Thymus (tissue), 11 donors: ENCODE measurements at regions not wholly inside any gene's neighbourhood (a gene's known extent, or its start where the extent isn't known, plus 50 kb on each side); places are given as distances from the start of the nearest gene placed in this dataset.

Experiments used
- DNase-seq, 9 donors: peaks; one replicate each; pipeline ENCODE4 v3.0.0-alpha.2; 2013; ENCODE audit warnings: low spot score in 9 of 9, low read depth in 6 of 9, missing footprints in 1 of 9
- H3K27ac ChIP-seq, 2 donors: one replicate each; pipeline ENCODE4 v1.5.1; 2013; ENCODE audit warnings: control low read depth in 1 of 2, low read depth in 1 of 2, low read length in 1 of 2, mild to moderate bottlenecking in 1 of 2, moderate library complexity in 1 of 2
- H3K27me3 ChIP-seq, 2 donors: one replicate each; pipeline ENCODE4 v1.5.1; 2013; ENCODE audit warnings: low read length in 1 of 2; ENCODE audit not compliant: control insufficient read depth in 2 of 2, insufficient read depth in 1 of 2
- H3K36me3 ChIP-seq, 2 donors: one replicate each; pipeline ENCODE4 v1.5.1; 2013; ENCODE audit warnings: low read length in 1 of 2, mild to moderate bottlenecking in 1 of 2, moderate library complexity in 1 of 2; ENCODE audit not compliant: control insufficient read depth in 2 of 2, insufficient read depth in 2 of 2
- H3K4me1 ChIP-seq, 2 donors: one replicate each; pipeline ENCODE4 v1.5.1; 2013; ENCODE audit warnings: low read length in 2 of 2; ENCODE audit not compliant: control insufficient read depth in 2 of 2, insufficient read depth in 2 of 2
- H3K4me3 ChIP-seq, 2 donors: one replicate each; pipeline ENCODE4 v1.5.1; 2013; ENCODE audit warnings: low read length in 2 of 2, control low read depth in 1 of 2, mild to moderate bottlenecking in 1 of 2
- H3K9me3 ChIP-seq, 2 donors: one replicate each; pipeline ENCODE4 v1.5.1; 2013; ENCODE audit warnings: low read length in 1 of 2, mild to moderate bottlenecking in 1 of 2; ENCODE audit not compliant: control insufficient read depth in 2 of 2, insufficient read depth in 1 of 2
- WGBS: extraction: QIAGEN DNeasy Blood & Tissue Kit; methylation state at CpG from one replicate; pipeline ENCODE4 v1.1.7; 2013; 5-methylcytosine and 5-hydroxymethylcytosine counted together
- donor health status: healthy.

- Histone ChIP-seq H3K9me3 (no peaks in the 10 kb centered on the region), H3K27me3 (no peaks in the 10 kb centered on the region), H3K4me1 (peaks cover 4 to 54% of the 10 kb centered on the region in 2 donors), H3K36me3 (no peaks in the 10 kb centered on the region), H3K27ac (no peak overlapping the region), H3K4me3 (no peak overlapping the region)
- 97% methylated on average over 3 of the region's 3 CpGs for WGBS
- DNase-seq, result no peak
Observed at GRCh38 chrX:39950018-39950688, 147.6 kb downstream of the BCOR start.

- Histone ChIP-seq H3K36me3 (no peaks in the 10 kb centered on the region), H3K9me3 (peaks cover 0 to 3% of the 10 kb centered on the region in 2 donors), H3K27ac (peak overlapping the region in 1 of 2 donors; percentile 33), H3K4me3 (no peak overlapping the region), H3K4me1 (peaks cover 4 to 53% of the 10 kb centered on the region in 2 donors), H3K27me3 (no peaks in the 10 kb centered on the region)
- DNase-seq, result peak in 4 of 9 donors; percentile 23 to 63 (median 24)
- 46% methylated on average over 3 of the region's 3 CpGs for WGBS
Observed at GRCh38 chrX:39952989-39953388, 144.8 kb downstream of the BCOR start.

DNA sequence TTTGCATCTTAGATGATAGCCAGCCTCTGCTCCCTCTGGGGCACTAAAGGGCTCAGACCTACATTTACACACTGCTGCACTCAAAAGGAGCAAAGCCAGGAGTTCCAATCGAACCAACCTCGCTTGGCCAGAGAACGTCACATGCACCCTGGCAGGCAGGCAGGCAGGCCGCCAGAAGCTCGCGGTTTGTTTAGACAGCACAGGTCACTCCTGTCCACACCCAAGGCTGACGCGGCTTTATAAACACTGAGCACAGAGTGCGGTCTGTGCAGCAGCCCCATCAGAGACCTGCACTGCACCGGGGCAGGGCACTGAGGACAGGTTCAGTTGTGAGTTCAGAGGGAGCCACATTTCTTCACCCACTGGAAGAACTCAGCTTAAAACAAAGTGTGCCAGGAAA is 143.9 kb downstream of the BCOR start:
- Histone ChIP-seq H3K9me3 (peaks cover 0 to 3% of the 10 kb centered on the region in 2 donors), H3K36me3 (no peaks in the 10 kb centered on the region), H3K27ac (no peak overlapping the region), H3K4me3 (no peak overlapping the region), H3K4me1 (peaks cover 4 to 47% of the 10 kb centered on the region in 2 donors), H3K27me3 (no peaks in the 10 kb centered on the region)
- DNase-seq, result no peak
- 90% methylated on average over 10 of the region's 10 CpGs for WGBS

DNA sequence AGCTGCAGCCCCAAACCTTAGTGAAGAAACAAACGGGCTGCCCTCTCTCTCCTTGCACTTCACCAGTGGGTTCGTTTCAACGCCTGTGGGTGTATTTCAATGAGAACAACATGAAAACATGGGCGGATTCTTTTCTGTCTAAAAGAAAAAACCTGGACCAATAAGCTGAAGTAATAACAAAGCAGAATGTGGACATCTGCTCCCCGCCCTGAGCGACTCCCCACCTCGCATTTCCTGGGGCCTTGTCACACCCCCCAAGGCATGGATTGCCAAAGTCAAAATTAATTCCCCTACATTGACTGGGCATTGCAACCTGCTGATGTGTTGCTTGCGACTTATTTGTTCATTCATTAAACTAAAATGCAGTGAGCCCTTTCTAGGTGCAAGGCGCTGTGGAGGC is 142.9 kb downstream of the BCOR start:
- Histone ChIP-seq H3K27me3 (no peaks in the 10 kb centered on the region), H3K4me1 (peaks cover 4 to 37% of the 10 kb centered on the region in 2 donors), H3K36me3 (no peaks in the 10 kb centered on the region), H3K27ac (no peak overlapping the region), H3K4me3 (no peak overlapping the region), H3K9me3 (peaks cover 0 to 3% of the 10 kb centered on the region in 2 donors)
- no peak for DNase-seq
- WGBS, result over 99% methylated on average over 9 of the region's 9 CpGs

- no peak overlapping the region for H3K27ac ChIP-seq
Observed at GRCh38 chrX:39955625-39956024, 142.1 kb downstream of the BCOR start.

DNA sequence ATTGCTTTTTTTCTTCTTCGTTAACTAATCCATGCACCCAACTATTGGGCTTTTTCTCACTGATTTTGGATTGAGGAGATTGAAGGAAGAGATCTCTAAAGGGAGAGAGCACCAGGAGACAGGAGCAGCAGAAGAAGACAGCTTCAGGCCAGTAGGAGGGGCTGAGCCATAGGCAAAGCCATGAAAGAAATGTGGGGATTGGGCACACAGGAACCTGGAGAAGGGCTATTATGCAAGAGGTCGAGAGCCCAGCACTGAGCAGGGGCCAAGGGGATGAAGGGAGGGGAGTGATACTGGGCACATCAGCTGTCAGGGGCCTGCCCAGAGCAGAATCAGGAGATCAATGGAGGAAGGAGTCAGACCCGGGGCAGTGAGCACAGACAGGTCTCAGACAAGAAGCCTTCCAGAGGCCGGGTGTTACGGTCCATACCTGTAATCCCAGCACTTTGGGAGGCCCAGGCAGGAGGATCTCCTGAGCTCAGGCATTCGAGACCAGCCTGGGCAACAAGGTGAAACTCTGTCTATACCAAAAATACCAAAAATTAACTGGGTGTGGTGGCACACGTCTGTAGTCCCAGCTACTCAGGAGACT is 140.9 kb downstream of the BCOR start:
- Histone ChIP-seq H3K36me3 (no peaks in the 10 kb centered on the region), H3K27ac (no peak overlapping the region), H3K4me1 (peaks cover 4 to 35% of the 10 kb centered on the region in 2 donors), H3K27me3 (no peaks in the 10 kb centered on the region), H3K9me3 (peaks cover 0 to 3% of the 10 kb centered on the region in 2 donors), H3K4me3 (no peak overlapping the region)
- no peak for DNase-seq
- WGBS, result 95% methylated on average over 7 of the region's 7 CpGs

More at GRCh38 chrX:39955625-39956024, 142.1 kb downstream of the BCOR start:
- 73% methylated on average over 4 of the region's 4 CpGs for WGBS
- Histone ChIP-seq H3K27me3 (no peaks in the 10 kb centered on the region), H3K4me3 (no peak overlapping the region), H3K36me3 (no peaks in the 10 kb centered on the region), H3K9me3 (peaks cover 0 to 3% of the 10 kb centered on the region in 2 donors), H3K4me1 (peaks cover 4 to 35% of the 10 kb centered on the region in 2 donors)
- peak in 4 of 9 donors; percentile 25 to 71 (median 44) for DNase-seq

GRCh38 chrX:39957816-39958566 is 139.8 kb downstream of the BCOR start:
- no peak overlapping the region for H3K4me3 ChIP-seq
- H3K27me3 ChIP-seq, result no peaks in the 10 kb centered on the region
- DNase-seq, result no peak
- peaks cover 3 to 28% of the 10 kb centered on the region in 2 donors for H3K4me1 ChIP-seq
- 97% methylated on average over 7 of the region's 7 CpGs for WGBS
- no peak overlapping the region for H3K27ac ChIP-seq
- no peaks in the 10 kb centered on the region for H3K36me3 ChIP-seq
- H3K9me3 ChIP-seq, result peaks cover 0 to 3% of the 10 kb centered on the region in 2 donors

DNA sequence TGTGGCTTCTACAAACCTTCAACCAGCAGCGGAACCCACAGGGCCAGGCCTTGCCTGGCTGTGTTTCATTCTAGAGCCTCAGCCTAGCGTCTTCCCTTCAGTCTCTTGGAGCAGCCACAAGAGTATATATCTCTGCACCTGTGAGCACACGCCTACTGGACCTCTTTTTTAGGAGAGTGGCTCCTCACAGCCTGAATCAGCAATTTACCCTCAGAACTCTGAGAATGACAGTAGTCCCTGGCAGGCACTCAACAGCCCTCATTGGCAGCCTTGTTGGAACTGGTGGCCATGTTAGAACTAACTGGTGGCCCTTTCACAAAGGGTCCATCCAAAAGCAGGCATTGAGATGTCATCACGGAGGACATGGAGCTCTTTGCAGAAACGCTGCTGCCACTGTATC is 138.9 kb downstream of the BCOR start:
- H3K4me3 ChIP-seq, result no peak overlapping the region
- H3K9me3 ChIP-seq, result peaks cover 0 to 3% of the 10 kb centered on the region in 2 donors
- peaks cover 0 to 21% of the 10 kb centered on the region in 2 donors for H3K4me1 ChIP-seq
- WGBS, result 91% methylated on average over 5 of the region's 5 CpGs
- DNase-seq, result no peak
- no peak overlapping the region for H3K27ac ChIP-seq
- H3K36me3 ChIP-seq, result no peaks in the 10 kb centered on the region
- no peaks in the 10 kb centered on the region for H3K27me3 ChIP-seq

- H3K36me3 ChIP-seq, result no peaks in the 10 kb centered on the region
- peaks cover 0 to 3% of the 10 kb centered on the region in 2 donors for H3K9me3 ChIP-seq
- no peak overlapping the region for H3K4me3 ChIP-seq
- 98% methylated on average over 4 of the region's 4 CpGs for WGBS
- peaks cover 0 to 8% of the 10 kb centered on the region in 2 donors for H3K4me1 ChIP-seq
- DNase-seq, result no peak
- H3K27me3 ChIP-seq, result no peaks in the 10 kb centered on the region
- no peak overlapping the region for H3K27ac ChIP-seq
Observed at GRCh38 chrX:39960219-39960618, 137.5 kb downstream of the BCOR start.
